ENCODE measurements at regions not wholly inside any gene's neighbourhood (a gene's known extent, or its start where the extent isn't known, plus 50 kb on each side); places are given as distances from the start of the nearest gene placed in this dataset.
A peak's percentile ranks its signal among the peaks of the same experiment; 100 is the strongest.

- H4K20me1 ChIP-seq, result no peaks in the 10 kb centered on the region
- peak overlapping the region; percentile 38; the same call in 1 of the 2 replicates for H3K4me2 ChIP-seq
- H3K27ac ChIP-seq, result no peak overlapping the region
- H3K36me3 ChIP-seq, result no peaks in the 10 kb centered on the region
- no peak overlapping the region for H3K4me3 ChIP-seq
- peaks cover 12% of the 10 kb centered on the region for H3K4me1 ChIP-seq
- TF ChIP-seq Cebpa-rat (IDR thresholded peaks at IDR 0.05), result no peak
- H3K27me3 ChIP-seq, result no peaks in the 10 kb centered on the region
- H3K9me3 ChIP-seq, result no peaks in the 10 kb centered on the region
- H3K9ac ChIP-seq, result no peak overlapping the region
Observed at GRCh38 chr14:86712176-86712575, 1182.2 kb downstream of the FLRT2 start.

GRCh38 chr14:86708846-86709339, 1178.9 kb downstream of the FLRT2 start:
- no peaks in the 10 kb centered on the region for H3K9me3 ChIP-seq
- no peak overlapping the region for H3K9ac ChIP-seq
- H4K20me1 ChIP-seq, result no peaks in the 10 kb centered on the region
- TF ChIP-seq Cebpa-rat (IDR thresholded peaks at IDR 0.05), result no peak
- no peaks in the 10 kb centered on the region for H3K36me3 ChIP-seq
- no peak overlapping the region for H3K4me2 ChIP-seq
- H3K27ac ChIP-seq, result no peak overlapping the region
- H3K4me1 ChIP-seq, result peaks cover 12% of the 10 kb centered on the region
- no peak overlapping the region for H3K4me3 ChIP-seq
- no peaks in the 10 kb centered on the region for H3K27me3 ChIP-seq

GRCh38 chr14:86707071-86707470, 1177.1 kb downstream of the FLRT2 start:
- H3K9me3 ChIP-seq, result no peaks in the 10 kb centered on the region
- TF ChIP-seq Cebpa-rat (IDR thresholded peaks at IDR 0.05), result no peak
- no peak overlapping the region for H3K9ac ChIP-seq
- H4K20me1 ChIP-seq, result no peaks in the 10 kb centered on the region
- no peaks in the 10 kb centered on the region for H3K27me3 ChIP-seq
- no peaks in the 10 kb centered on the region for H3K36me3 ChIP-seq
- H3K4me3 ChIP-seq, result no peak overlapping the region
- no peak overlapping the region for H3K27ac ChIP-seq
- H3K4me2 ChIP-seq, result no peak overlapping the region
- 0 out of 2 replicates have a peak, but pooled peaks cover under 1% of the 10 kb centered on the region for H3K4me1 ChIP-seq

GRCh38 chr14:86683561-86683960, 1153.6 kb downstream of the FLRT2 start:
- no peaks in the 10 kb centered on the region for H3K9me3 ChIP-seq
- no peaks in the 10 kb centered on the region for H4K20me1 ChIP-seq
- TF ChIP-seq Cebpa-rat (IDR thresholded peaks at IDR 0.05), result no peak
- no peak overlapping the region for H3K27ac ChIP-seq
- no peak overlapping the region for H3K4me3 ChIP-seq
- H3K27me3 ChIP-seq, result no peaks in the 10 kb centered on the region
- H3K4me2 ChIP-seq, result no peak overlapping the region
- H3K9ac ChIP-seq, result no peak overlapping the region
- H3K36me3 ChIP-seq, result no peaks in the 10 kb centered on the region
- no peaks in the 10 kb centered on the region for H3K4me1 ChIP-seq

GRCh38 chr14:86675059-86675458, 1145.1 kb downstream of the FLRT2 start:
- Histone ChIP-seq H3K4me3 (no peak overlapping the region), H3K9me3 (no peaks in the 10 kb centered on the region), H3K36me3 (no peaks in the 10 kb centered on the region), H3K27me3 (no peaks in the 10 kb centered on the region), H4K20me1 (no peaks in the 10 kb centered on the region), H3K4me1 (peaks cover 5% of the 10 kb centered on the region; the same call in 1 of the 2 replicates), H3K27ac (no peak overlapping the region), H3K9ac (no peak overlapping the region), H3K4me2 (no peak overlapping the region)
- TF ChIP-seq Cebpa-rat (IDR thresholded peaks at IDR 0.05), result no peak

GRCh38 chr14:86673523-86673969, 1143.6 kb downstream of the FLRT2 start:
- H3K4me3 ChIP-seq, result no peak overlapping the region
- H3K4me1 ChIP-seq, result peaks cover 5% of the 10 kb centered on the region; the same call in 1 of the 2 replicates
- no peaks in the 10 kb centered on the region for H3K36me3 ChIP-seq
- H4K20me1 ChIP-seq, result no peaks in the 10 kb centered on the region
- no peaks in the 10 kb centered on the region for H3K9me3 ChIP-seq
- no peaks in the 10 kb centered on the region for H3K27me3 ChIP-seq
- no peak overlapping the region for H3K27ac ChIP-seq
- TF ChIP-seq Cebpa-rat (IDR thresholded peaks at IDR 0.05), result no peak
- H3K4me2 ChIP-seq, result no peak overlapping the region
- H3K9ac ChIP-seq, result no peak overlapping the region

- no peak for TF ChIP-seq Cebpa-rat (IDR thresholded peaks at IDR 0.05)
- Histone ChIP-seq H3K27ac (no peak overlapping the region), H3K4me2 (no peak overlapping the region), H3K9me3 (no peaks in the 10 kb centered on the region), H3K9ac (no peak overlapping the region), H3K4me1 (peaks cover 5% of the 10 kb centered on the region; the same call in 1 of the 2 replicates), H3K36me3 (no peaks in the 10 kb centered on the region), H3K4me3 (no peak overlapping the region), H3K27me3 (no peaks in the 10 kb centered on the region), H4K20me1 (no peaks in the 10 kb centered on the region)
Observed at GRCh38 chr14:86672080-86672479, 1142.1 kb downstream of the FLRT2 start.

- no peak overlapping the region for H3K9ac ChIP-seq
- TF ChIP-seq Cebpa-rat (IDR thresholded peaks at IDR 0.05), result no peak
- no peak overlapping the region for H3K27ac ChIP-seq
- no peak overlapping the region for H3K4me3 ChIP-seq
- H3K27me3 ChIP-seq, result no peaks in the 10 kb centered on the region
- H4K20me1 ChIP-seq, result no peaks in the 10 kb centered on the region
- no peaks in the 10 kb centered on the region for H3K36me3 ChIP-seq
- H3K4me2 ChIP-seq, result no peak overlapping the region
- no peaks in the 10 kb centered on the region for H3K4me1 ChIP-seq
- H3K9me3 ChIP-seq, result no peaks in the 10 kb centered on the region
Observed at GRCh38 chr14:86665975-86666374, 1136.0 kb downstream of the FLRT2 start.

GRCh38 chr14:86662334-86662733, 1132.4 kb downstream of the FLRT2 start:
- Histone ChIP-seq H3K4me1 (no peaks in the 10 kb centered on the region), H3K4me3 (no peak overlapping the region)
- TF ChIP-seq Cebpa-rat (IDR thresholded peaks at IDR 0.05), result peak; percentile 26; the same call in 1 of the 2 replicates

GRCh38 chr14:86654558-86655184, 1124.7 kb downstream of the FLRT2 start:
- Histone ChIP-seq H3K36me3 (no peaks in the 10 kb centered on the region), H3K4me2 (no peak overlapping the region), H3K9ac (no peak overlapping the region), H4K20me1 (no peaks in the 10 kb centered on the region), H3K27ac (no peak overlapping the region), H3K4me3 (no peak overlapping the region), H3K9me3 (no peaks in the 10 kb centered on the region), H3K4me1 (no peaks in the 10 kb centered on the region), H3K27me3 (no peaks in the 10 kb centered on the region)
- no peak for TF ChIP-seq Cebpa-rat (IDR thresholded peaks at IDR 0.05)

More at GRCh38 chr14:86662334-86662733, 1132.4 kb downstream of the FLRT2 start:
- no peak overlapping the region for H3K4me2 ChIP-seq
- H3K9me3 ChIP-seq, result no peaks in the 10 kb centered on the region
- H3K27ac ChIP-seq, result no peak overlapping the region
- H4K20me1 ChIP-seq, result no peaks in the 10 kb centered on the region
- H3K27me3 ChIP-seq, result no peaks in the 10 kb centered on the region
- no peaks in the 10 kb centered on the region for H3K36me3 ChIP-seq
- no peak overlapping the region for H3K9ac ChIP-seq

Data from BLaER1 (cell line).